Heart left ventricle (tissue), 13 donors: ENCODE measurements at regions not wholly inside any gene's neighbourhood (a gene's known extent, or its start where the extent isn't known, plus 50 kb on each side); places are given as distances from the start of the nearest gene placed in this dataset.

Source experiments
- POLR2A ChIP-seq, 2 donors: fragments of 450-650 bp; IDR thresholded peaks; one replicate each; pipeline ENCODE4 v1.6.1; 2017; ENCODE audit warnings: antibody characterized with exemption in 2 of 2, mild to moderate bottlenecking in 2 of 2, moderate library complexity in 2 of 2
- TF ChIP-seq, protein P1 (sequence below), 12 donors: fragments of 200-600 bp; sonication (generic) in 4 of 12; IDR thresholded peaks; one replicate each; pipeline versions ENCODE4 v1.5.0 to v1.8.0; 2018 to 2022; ENCODE audit warnings: antibody characterized with exemption in 12 of 12, mild to moderate bottlenecking in 5 of 12
- donor health status: ischemic (EF 13 %, LVEDD 7.1; RV severe dilation, severe dysfunction).
- donor health status: DM: no; HTN: yes; CAD: no.
- donor health status: DM: no; HTN: no; CAD: no.
- donor health status: ischemic (EF 25% LVEDD 6.9; RV normal size, moderate dysfunction).
- donor health status: ischemic (EF 25% LVEDD 5.7; RV mildly dilated, moderate dysfunction).
- donor health status: ischemic (EF 35%, LVEDD 5.7; RV mildly dilated, moderate dysfunction).
- donor health status: nonischemic (EF 11% LVEDD 7.7; RV severe dilation, severe dysfunction).
- donor health status: DM: yes; HTN: yes; CAD: no.
- donor health status: PGD.
- donor health status: ischemic (EF 29% LVEDD 5.4; RV normal size, mild dysfunction).
- donor health status: nonischemic (EF 23%, LVEDD 6.1; RV moderate dilation, normal function).

DNA sequence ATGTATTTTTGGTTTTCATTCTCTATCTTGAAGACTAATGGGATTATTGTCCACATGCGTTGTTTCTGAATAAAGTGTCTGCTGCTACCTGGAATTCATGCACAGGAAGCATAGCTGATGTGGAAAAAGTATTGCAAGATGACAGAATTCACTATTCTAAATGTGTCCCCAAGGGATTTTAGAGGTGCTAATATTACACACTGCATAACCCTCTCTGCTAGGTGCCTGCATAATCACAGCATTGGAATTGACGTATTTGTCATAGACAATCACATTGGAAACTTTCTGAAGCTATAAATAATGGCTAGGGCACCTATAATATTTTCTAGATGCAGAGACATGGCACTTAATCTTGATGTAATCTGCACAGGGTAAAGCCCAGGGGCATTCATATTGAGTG, 496.1 kb downstream of the JRKL start:
- TF ChIP-seq, protein P1, sequence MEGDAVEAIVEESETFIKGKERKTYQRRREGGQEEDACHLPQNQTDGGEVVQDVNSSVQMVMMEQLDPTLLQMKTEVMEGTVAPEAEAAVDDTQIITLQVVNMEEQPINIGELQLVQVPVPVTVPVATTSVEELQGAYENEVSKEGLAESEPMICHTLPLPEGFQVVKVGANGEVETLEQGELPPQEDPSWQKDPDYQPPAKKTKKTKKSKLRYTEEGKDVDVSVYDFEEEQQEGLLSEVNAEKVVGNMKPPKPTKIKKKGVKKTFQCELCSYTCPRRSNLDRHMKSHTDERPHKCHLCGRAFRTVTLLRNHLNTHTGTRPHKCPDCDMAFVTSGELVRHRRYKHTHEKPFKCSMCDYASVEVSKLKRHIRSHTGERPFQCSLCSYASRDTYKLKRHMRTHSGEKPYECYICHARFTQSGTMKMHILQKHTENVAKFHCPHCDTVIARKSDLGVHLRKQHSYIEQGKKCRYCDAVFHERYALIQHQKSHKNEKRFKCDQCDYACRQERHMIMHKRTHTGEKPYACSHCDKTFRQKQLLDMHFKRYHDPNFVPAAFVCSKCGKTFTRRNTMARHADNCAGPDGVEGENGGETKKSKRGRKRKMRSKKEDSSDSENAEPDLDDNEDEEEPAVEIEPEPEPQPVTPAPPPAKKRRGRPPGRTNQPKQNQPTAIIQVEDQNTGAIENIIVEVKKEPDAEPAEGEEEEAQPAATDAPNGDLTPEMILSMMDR (IDR thresholded peaks at IDR 0.05): no peak
- no peak for TF ChIP-seq POLR2A (IDR thresholded peaks at IDR 0.05)
